GM23248 (cell line): ENCODE measurements at regions not wholly inside any gene's neighbourhood (a gene's known extent, or its start where the extent isn't known, plus 50 kb on each side); places are given as distances from the start of the nearest gene placed in this dataset.

Source experiments
- DNase-seq: peaks from one replicate; pipeline ENCODE4 v3.0.0-alpha.2; 2015
- H2AFZ ChIP-seq: fragments of 200-600 bp; sonication (generic); 2 replicates; pipeline ENCODE4 v1.6.1; 2016; ENCODE audit warnings: antibody characterized with exemption
- H3F3A ChIP-seq: fragments of 200-600 bp; sonication (generic); 2 replicates; pipeline ENCODE4 v1.6.1; 2016; ENCODE audit warnings: mild to moderate bottlenecking, antibody characterized with exemption, mixed run types; ENCODE audit not compliant: insufficient read depth
- H3K27ac ChIP-seq: fragments of 200-600 bp; sonication (generic); 2 replicates; pipeline ENCODE4 v1.5.1; 2016; ENCODE audit warnings: mild to moderate bottlenecking
- H3K27me3 ChIP-seq: fragments of 200-600 bp; sonication (generic); replicated peaks from 2 replicates; pipeline ENCODE4 v1.6.1; 2016; ENCODE audit warnings: mild to moderate bottlenecking; ENCODE audit not compliant: insufficient read depth
- H3K36me3 ChIP-seq: fragments of 200-600 bp; sonication (generic); 2 replicates; pipeline ENCODE4 v1.6.1; 2016; ENCODE audit warnings: low read depth, mild to moderate bottlenecking
- H3K4me1 ChIP-seq: fragments of 200-600 bp; sonication (generic); 2 replicates; pipeline ENCODE4 v1.6.1; 2016; ENCODE audit warnings: mild to moderate bottlenecking; ENCODE audit not compliant: insufficient read depth
- H3K4me2 ChIP-seq: fragments of 200-600 bp; sonication (generic); one replicate; pipeline ENCODE4 v1.6.1; 2016; ENCODE audit warnings: mild to moderate bottlenecking; ENCODE audit not compliant: unreplicated experiment
- H3K4me3 ChIP-seq: fragments of 200-600 bp; sonication (generic); 2 replicates; pipeline ENCODE4 v1.5.1; 2016; ENCODE audit warnings: mild to moderate bottlenecking
- H3K79me2 ChIP-seq: fragments of 200-600 bp; sonication (generic); 2 replicates; pipeline ENCODE4 v1.6.1; 2016; ENCODE audit warnings: mild to moderate bottlenecking; ENCODE audit not compliant: insufficient read depth
- H3K9ac ChIP-seq: fragments of 200-600 bp; sonication (generic); 2 replicates; pipeline ENCODE4 v1.6.1; 2016; ENCODE audit warnings: mild to moderate bottlenecking
- H3K9me2 ChIP-seq: fragments of 200-600 bp; sonication (generic); 2 replicates; pipeline ENCODE4 v1.6.1; 2016; ENCODE audit warnings: mixed run types, mild to moderate bottlenecking, moderate library complexity; ENCODE audit not compliant: insufficient read depth
- H3K9me3 ChIP-seq: fragments of 200-600 bp; sonication (generic); one replicate; pipeline ENCODE4 v1.6.1; 2017; ENCODE audit warnings: low read depth
- H4K20me1 ChIP-seq: fragments of 200-600 bp; sonication (generic); 2 replicates; pipeline ENCODE4 v1.6.0; 2016; ENCODE audit not compliant: insufficient read depth
- EZH2 ChIP-seq: fragments of 200-600 bp; sonication (generic); IDR thresholded peaks from 2 replicates; pipeline ENCODE4 v1.6.1; 2018; ENCODE audit warnings: antibody characterized with exemption, mild to moderate bottlenecking; ENCODE audit not compliant: insufficient read depth, poor library complexity, severe bottlenecking
- EZH2phosphoT487 ChIP-seq: fragments of 200-600 bp; sonication (generic); IDR thresholded peaks from 2 replicates; pipeline ENCODE4 v1.6.1; 2018; ENCODE audit warnings: antibody characterized with exemption, moderate library complexity, mild to moderate bottlenecking, low read depth; ENCODE audit not compliant: insufficient read depth
- WGBS, 2 experiments: methylation state at CpG; one replicate each; pipeline ENCODE4 v1.1.6; 2015 to 2017; ENCODE audit warnings: low lambda C conversion rate in 2 of 2, low coverage in 1 of 2; ENCODE audit errors: missing lambda C conversion rate in 2 of 2; 5-methylcytosine and 5-hydroxymethylcytosine counted together
- in situ Hi-C: fragments of 300-500 bp; cut with MboI; formaldehyde crosslinking; loops from 2 replicates; pipeline ENCODE4 v1.15.0; 2020

DNA sequence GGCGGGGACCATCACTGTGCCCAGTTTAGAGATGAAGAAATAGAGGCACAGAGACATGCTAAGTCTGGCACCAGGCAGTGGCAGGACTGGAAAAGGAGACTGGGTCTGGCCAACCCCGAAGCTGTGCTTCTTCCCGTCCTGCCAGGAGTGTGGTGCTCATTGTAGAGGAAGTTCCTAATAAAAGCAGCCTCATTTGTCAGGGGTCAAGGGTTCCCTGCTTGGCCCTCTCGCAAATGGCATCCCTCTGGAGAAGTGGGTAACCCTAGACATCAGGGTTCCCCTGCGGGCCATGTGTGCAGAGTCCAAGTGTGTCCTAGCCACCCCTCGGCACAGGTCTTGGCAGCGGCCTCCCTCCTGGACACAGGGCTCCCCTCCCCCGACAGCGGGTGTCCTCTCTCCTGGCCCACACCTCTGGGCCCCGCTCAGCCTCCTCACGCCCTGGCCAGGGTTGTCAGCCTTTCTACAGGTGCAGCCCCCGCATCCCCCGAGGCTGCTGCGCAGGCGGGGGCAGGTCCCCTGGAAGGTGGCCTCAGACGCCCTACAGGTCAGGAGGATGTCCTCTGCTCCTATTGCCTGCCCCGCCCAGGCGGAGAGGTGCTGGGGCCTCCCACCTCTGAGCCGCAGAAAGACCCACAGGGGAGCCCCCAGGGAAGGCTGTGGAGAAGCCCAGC lies 61.8 kb upstream of the PRR20G start:
- no peak overlapping the region for H2AFZ ChIP-seq
- H3K9ac ChIP-seq: no peak overlapping the region
- DNase-seq: no peak
- H4K20me1 ChIP-seq: no peaks in the 10 kb centered on the region
- 55 to 61% methylated on average over 19 of the region's 19 CpGs for WGBS, 2 experiments
- no peak overlapping the region for H3K4me3 ChIP-seq
- peaks cover 43% of the 10 kb centered on the region for H3K27me3 ChIP-seq
- no peaks in the 10 kb centered on the region for H3K9me3 ChIP-seq
- no peak overlapping the region for H3K4me2 ChIP-seq
- in situ Hi-C loops: no loop called here
- H3K4me1 ChIP-seq: no peaks in the 10 kb centered on the region
- TF ChIP-seq EZH2phosphoT487 (no peak), EZH2 (no peak)
- H3K79me2 ChIP-seq: no peaks in the 10 kb centered on the region
- H3K27ac ChIP-seq: no peak overlapping the region
- H3K36me3 ChIP-seq: no peaks in the 10 kb centered on the region
- no peaks in the 10 kb centered on the region for H3K9me2 ChIP-seq
- no peaks in the 10 kb centered on the region for H3F3A ChIP-seq

DNA sequence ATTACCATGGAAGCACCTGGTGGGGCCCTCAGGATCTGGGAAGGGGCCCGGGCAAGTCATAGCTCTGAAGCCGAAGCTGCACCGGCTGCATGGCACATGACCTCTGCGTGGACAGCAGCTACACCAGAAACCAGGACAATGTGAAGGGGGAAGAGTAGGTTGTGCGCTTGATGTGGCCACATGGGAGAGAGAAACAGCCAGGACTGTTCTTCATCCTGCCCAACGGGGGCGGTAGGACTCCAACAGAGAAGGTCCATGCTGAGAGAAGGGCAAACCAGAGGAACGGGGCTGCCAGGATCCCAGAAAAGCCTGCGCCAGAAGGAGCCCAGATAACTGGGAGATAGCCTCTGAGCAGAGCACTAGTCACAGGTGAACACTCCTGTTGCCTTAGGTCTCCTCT lies 54.9 kb upstream of the PRR20G start:
- Histone ChIP-seq H3K27me3 (peaks cover 38% of the 10 kb centered on the region), H3K36me3 (no peaks in the 10 kb centered on the region), H3F3A (no peaks in the 10 kb centered on the region), H3K4me1 (no peaks in the 10 kb centered on the region), H3K4me3 (no peak overlapping the region), H3K9me2 (no peaks in the 10 kb centered on the region), H3K4me2 (no peak overlapping the region), H3K9ac (no peak overlapping the region), H2AFZ (no peak overlapping the region), H3K9me3 (no peaks in the 10 kb centered on the region), H3K27ac (no peak overlapping the region), H4K20me1 (no peaks in the 10 kb centered on the region), H3K79me2 (no peaks in the 10 kb centered on the region)
- 51 to 55% methylated on average over 9 of the region's 9 CpGs for WGBS, 2 experiments
- no peak for TF ChIP-seq EZH2phosphoT487
- no peak for TF ChIP-seq EZH2
- no peak for DNase-seq
- in situ Hi-C loops: no loop called here

DNA sequence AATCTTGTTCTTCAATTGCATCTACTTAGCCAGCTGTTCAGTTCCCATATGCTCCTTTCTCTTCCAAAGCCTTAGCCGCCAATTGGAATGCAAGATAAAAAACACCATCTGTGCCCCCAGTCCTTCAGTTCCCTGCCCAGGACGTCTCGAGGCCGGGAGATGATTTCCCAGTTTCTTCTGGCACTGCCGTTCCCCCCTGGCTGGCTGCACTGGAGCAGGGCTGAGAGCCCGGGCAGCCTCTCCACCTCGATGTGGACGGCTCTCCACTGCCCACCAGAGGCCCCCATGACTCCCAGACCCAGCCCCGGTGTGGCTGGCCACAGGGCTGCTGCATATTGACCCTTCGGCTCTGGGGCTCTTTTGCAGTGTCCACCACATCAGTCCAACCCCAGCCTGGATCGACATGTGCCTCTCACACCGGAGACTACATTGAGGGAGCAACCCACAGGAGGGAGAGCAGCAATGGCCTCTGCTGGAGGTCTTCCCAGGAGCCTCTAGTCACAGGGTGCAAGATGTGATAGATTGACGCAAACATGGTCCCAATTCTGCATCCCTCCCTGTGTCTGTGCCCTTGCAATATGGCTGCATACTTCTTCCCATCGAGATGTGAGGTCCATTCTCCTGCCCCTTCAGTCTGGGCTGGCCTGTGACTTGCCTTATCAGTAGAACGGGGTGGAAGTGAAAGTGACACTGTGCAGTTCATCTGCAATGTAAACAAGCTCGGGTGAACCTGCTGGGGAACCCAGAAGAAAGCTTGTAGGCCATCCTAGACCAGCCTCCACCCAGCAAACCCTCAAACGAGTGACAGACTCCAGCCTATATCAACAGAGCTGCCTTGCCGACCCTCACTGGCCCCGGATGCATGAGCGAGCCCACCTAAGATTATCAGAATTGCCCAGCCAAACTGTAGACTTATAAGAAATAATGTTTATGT lies 52.3 kb upstream of the PRR20G start:
- no peak for TF ChIP-seq EZH2
- TF ChIP-seq EZH2phosphoT487: no peak
- H3K9me3 ChIP-seq: no peaks in the 10 kb centered on the region
- no peaks in the 10 kb centered on the region for H3F3A ChIP-seq
- 24 to 26% methylated on average over 20 of the region's 20 CpGs for WGBS, 2 experiments
- no peak overlapping the region for H3K4me2 ChIP-seq
- no peak overlapping the region for H3K27ac ChIP-seq
- H4K20me1 ChIP-seq: no peaks in the 10 kb centered on the region
- no peak for DNase-seq
- H2AFZ ChIP-seq: no peak overlapping the region
- H3K79me2 ChIP-seq: no peaks in the 10 kb centered on the region
- no peak overlapping the region for H3K4me3 ChIP-seq
- H3K36me3 ChIP-seq: no peaks in the 10 kb centered on the region
- H3K4me1 ChIP-seq: no peaks in the 10 kb centered on the region
- in situ Hi-C loops: no loop called here
- peaks cover 34% of the 10 kb centered on the region for H3K27me3 ChIP-seq
- H3K9me2 ChIP-seq: no peaks in the 10 kb centered on the region
- no peak overlapping the region for H3K9ac ChIP-seq

DNA sequence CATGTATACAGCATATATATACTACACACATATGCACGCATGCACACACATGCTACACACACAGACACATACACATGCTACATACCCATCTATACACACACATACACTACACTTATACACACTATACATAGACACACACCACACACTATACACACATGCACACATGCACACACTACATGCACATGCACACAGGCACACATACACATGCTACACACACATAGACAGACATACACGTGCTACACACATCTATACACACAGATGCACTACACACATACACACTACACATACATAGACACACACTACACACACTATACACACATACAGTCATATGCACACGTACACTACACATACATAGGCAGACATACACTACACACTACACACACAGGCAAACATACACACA lies 51.2 kb upstream of the PRR20G start:
- H3K36me3 ChIP-seq: no peaks in the 10 kb centered on the region
- no peak overlapping the region for H3K4me3 ChIP-seq
- no peaks in the 10 kb centered on the region for H4K20me1 ChIP-seq
- no peaks in the 10 kb centered on the region for H3K9me3 ChIP-seq
- H3K9ac ChIP-seq: no peak overlapping the region
- peaks cover 36% of the 10 kb centered on the region for H3K27me3 ChIP-seq
- H3F3A ChIP-seq: no peaks in the 10 kb centered on the region
- H3K4me1 ChIP-seq: no peaks in the 10 kb centered on the region
- no peak for TF ChIP-seq EZH2
- no peak for TF ChIP-seq EZH2phosphoT487
- H3K4me2 ChIP-seq: no peak overlapping the region
- H3K9me2 ChIP-seq: no peaks in the 10 kb centered on the region
- DNase-seq: no peak
- 41 to 45% methylated on average over 3 of the region's 3 CpGs for WGBS, 2 experiments
- no peak overlapping the region for H3K27ac ChIP-seq
- in situ Hi-C loops: no loop called here
- H2AFZ ChIP-seq: no peak overlapping the region
- no peaks in the 10 kb centered on the region for H3K79me2 ChIP-seq
